ENCODE measurements at regions not wholly inside any gene's neighbourhood (a gene's known extent, or its start where the extent isn't known, plus 50 kb on each side); places are given as distances from the start of the nearest gene placed in this dataset.

DNA sequence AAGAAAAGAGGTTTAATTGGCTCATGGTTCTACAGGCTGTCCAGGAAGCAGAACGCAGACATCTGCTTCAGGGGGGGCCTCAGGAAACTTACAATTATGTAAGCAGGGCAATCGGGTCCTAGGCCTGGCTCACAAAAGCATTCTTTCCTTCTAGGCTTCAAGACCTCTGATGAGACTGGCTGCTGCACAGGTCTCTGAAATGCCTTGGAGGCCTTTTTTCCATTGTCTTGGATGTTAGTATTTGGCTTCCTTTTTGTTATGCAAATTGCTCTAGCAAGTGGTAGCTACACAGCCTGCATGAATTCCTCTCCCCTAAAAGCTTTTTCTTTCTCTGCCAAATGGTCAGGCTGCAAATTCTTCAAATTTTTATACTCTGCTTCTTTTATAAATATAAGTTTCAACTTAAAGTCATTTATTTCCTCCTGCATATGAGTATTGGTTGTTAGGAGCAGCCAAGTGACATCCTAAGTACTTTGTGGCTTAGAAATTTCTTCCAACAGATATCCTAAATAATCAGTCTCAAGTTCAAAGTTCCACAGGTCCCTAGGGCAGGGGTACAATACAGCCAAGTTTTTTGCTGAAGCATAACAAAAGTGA is 83.1 kb upstream of the SEMA3A start (continued):
- TF ChIP-seq RFX5 (IDR thresholded peaks at IDR 0.05; ENCODE audit: low read depth, low read length) (no peak), RCOR1 (conservative IDR thresholded peaks at IDR 0.05; ENCODE audit: low read depth, low read length) (no peak), RBBP5 (conservative IDR thresholded peaks at IDR 0.05) (no peak), HCFC1 (IDR thresholded peaks at IDR 0.05; ENCODE audit: low read length) (no peak), CREM (IDR thresholded peaks at IDR 0.05; ENCODE audit: low read depth) (no peak), SREBF1 (IDR thresholded peaks at IDR 0.05; ENCODE audit: low read length) (no peak)

DNA sequence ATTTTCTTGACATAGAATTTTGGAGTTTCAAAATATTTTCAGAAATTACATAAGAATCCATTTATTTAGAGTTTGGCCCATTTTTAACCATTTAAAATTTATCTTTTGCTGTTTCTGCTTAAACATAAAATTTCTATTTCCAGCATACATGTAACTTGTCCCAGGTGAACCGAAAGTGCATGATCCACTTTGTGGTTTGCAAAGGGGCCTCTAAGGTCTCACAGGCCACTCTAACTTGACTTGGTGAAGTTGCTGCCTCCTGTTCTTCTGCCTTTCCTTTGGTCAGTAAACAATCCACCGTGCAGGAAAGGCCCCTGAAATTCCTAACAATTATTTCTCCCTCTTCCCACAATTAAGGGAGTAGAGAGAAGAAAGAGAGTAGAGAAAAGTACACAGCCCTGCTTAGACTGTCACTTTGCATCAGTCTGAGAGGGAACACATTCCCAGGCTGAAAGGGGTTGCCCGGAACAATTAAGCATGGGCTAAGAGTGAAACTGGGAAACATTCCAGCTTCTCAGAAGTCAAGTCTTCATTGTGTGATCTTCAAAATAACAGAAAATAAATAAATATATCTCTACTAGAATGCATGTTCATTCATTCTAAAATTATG is 79.5 kb upstream of the SEMA3A start:
- H3K36me3 ChIP-seq (ENCODE audit: control insufficient read depth in 2 of 2, insufficient read depth in 2 of 2, low read length in 1 of 2): no peaks in the 10 kb centered on the region
- FAIRE-seq: no peak
- intact Hi-C loops (cut with micrococcal nuclease; ENCODE audit: unreplicated experiment) (no loop called here), in situ Hi-C loops (cut with MboI) (no loop called here)
- H3K27ac ChIP-seq (ENCODE audit: control insufficient read depth, insufficient read depth): no peak overlapping the region
- ATAC-seq: 0 out of 3 replicates have a peak, but pooled peaks have one; percentile 25
- no peaks in the 10 kb centered on the region for H4K20me1 ChIP-seq (ENCODE audit: control insufficient read depth, insufficient read depth)
- H3K9me3 ChIP-seq (replicated peaks; ENCODE audit: control insufficient read depth, insufficient read depth, low read length): no peaks in the 10 kb centered on the region
- DNase-seq (ENCODE audit: low read depth, low spot score): no peak
- H2AFZ ChIP-seq (ENCODE audit: control insufficient read depth, low read depth, low read length): no peak overlapping the region; the same call in 1 of the 2 replicates
- ChIA-PET POLR2A (no interaction called here), CTCF (interaction anchor here (1.5 kb wide), 1 partner anchor 58 kb away, joined by 4 read pairs; no protein-coding TSS in a partner anchor), RAD21 (ENCODE audit: unreplicated experiment) (no interaction called here), SMC1A (ENCODE audit: uncharacterized antibody, unreplicated experiment) (interaction anchor here (1.0 kb wide), 1 partner anchor 748 kb away, joined by 3 read pairs; no protein-coding TSS in a partner anchor)
- no peak overlapping the region for H3K4me3 ChIP-seq
- 0 out of 2 replicates have a peak overlapping the region, but pooled peaks have one; percentile 22 for H3K4me2 ChIP-seq (ENCODE audit: control insufficient read depth, insufficient read depth)
- no peaks in the 10 kb centered on the region for H3K27me3 ChIP-seq (replicated peaks in 1 of 2; ENCODE audit: control insufficient read depth in 2 of 2, insufficient read depth in 2 of 2, low read length in 1 of 2)
- TF ChIP-seq RUNX3 (IDR thresholded peaks at IDR 0.05; ENCODE audit: low read length) (peak; percentile 79), RCOR1 (conservative IDR thresholded peaks at IDR 0.05; ENCODE audit: low read depth, low read length) (no peak), CBFB (IDR thresholded peaks at IDR 0.05; ENCODE audit: low read depth) (0 out of 2 replicates have a peak, but pooled peaks have one; percentile 25), RB1 (IDR thresholded peaks at IDR 0.05; ENCODE audit: borderline replicate concordance) (no peak), EED (IDR thresholded peaks at IDR 0.05; ENCODE audit: low read depth) (0 out of 2 replicates have a peak, but pooled peaks have one; percentile 22)
- no peaks in the 10 kb centered on the region for H3K4me1 ChIP-seq (ENCODE audit: control insufficient read depth, insufficient read depth, low read length)
- H3K9ac ChIP-seq (ENCODE audit: control insufficient read depth, insufficient read depth, low read length): no peak overlapping the region
- BruUV-seq (replicated peaks): no TSS peak
- 33% methylated on average over 3 of the region's 3 CpGs for WGBS (ENCODE audit: insufficient coverage, insufficient replicate concordance, low lambda C conversion rate, missing lambda C conversion rate)
- no peaks in the 10 kb centered on the region for H3K79me2 ChIP-seq (ENCODE audit: control insufficient read depth, insufficient read depth, low read length)

Measured in GM12878 (cell line).